B cell (primary cell): ENCODE measurements at regions not wholly inside any gene's neighbourhood (a gene's known extent, or its start where the extent isn't known, plus 50 kb on each side); places are given as distances from the start of the nearest gene placed in this dataset.
"Not testable (repeated sequence)": the region's sequence is repeated elsewhere in the genome, so short reads cannot be mapped to it uniquely, and the experiment has no call there.

Experiments used
- ATAC-seq: fragments of 200-7000 bp; cut with Tn5 transposase; one replicate; pipeline ENCODE4 v1.10.0; 2021; ENCODE audit warnings: low read depth, mild to moderate bottlenecking, moderate number of reproducible peaks, moderate library complexity
- CTCF ChIA-PET: fragments of 350-600 bp; sonication (Branson Sonifier 250); formaldehyde crosslinking; loops from one replicate; lab custom pipeline; 2021; ENCODE audit warnings: antibody characterized with exemption, inconsistent platforms; lab: Charles Lee
- POLR2A ChIA-PET: fragments of 350-600 bp; sonication (Branson Sonifier 250); formaldehyde crosslinking; loops from one replicate; lab custom pipeline; 2021; ENCODE audit warnings: antibody characterized with exemption; lab: Charles Lee
- DNase-seq: peaks from one replicate; pipeline ENCODE4 v3.0.0; 2013
- H2AFZ ChIP-seq: 2 replicates; pipeline ENCODE4 v1.6.1; 2012; ENCODE audit warnings: mild to moderate bottlenecking, low read depth, low read length; ENCODE audit not compliant: insufficient read depth, poor library complexity, severe bottlenecking
- H3K27ac ChIP-seq, 2 donors: 1 replicate in 1 of 2; 2 replicates in 1 of 2; pipeline ENCODE4 v1.5.1; 2012 to 2013; ENCODE audit warnings: low read length in 2 of 2, mild to moderate bottlenecking in 2 of 2, moderate library complexity in 1 of 2
- H3K27me3 ChIP-seq, 4 experiments: fragments of 200-600 bp in 1 of 4; sonication (generic) in 1 of 4; replicated peaks in 1 of 4; 1 replicate in 2 of 4; 2 replicates in 2 of 4; pipeline versions ENCODE4 v1.6.1 to v1.7.0; 2013 to 2016; ENCODE audit warnings: low read length in 3 of 4, mild to moderate bottlenecking in 2 of 4, mixed read lengths in 1 of 4, moderate library complexity in 1 of 4; ENCODE audit not compliant: insufficient read depth in 4 of 4, control insufficient read depth in 3 of 4; ENCODE audit errors: control extremely low read depth in 1 of 4
- H3K36me3 ChIP-seq, 2 experiments: replicated peaks in 1 of 2; 1 replicate in 1 of 2; 2 replicates in 1 of 2; pipeline versions ENCODE4 v1.6.1 to v1.7.1; 2013; ENCODE audit warnings: low read length in 1 of 2; ENCODE audit not compliant: insufficient read depth in 2 of 2, control insufficient read depth in 1 of 2; ENCODE audit errors: control extremely low read depth in 1 of 2, extremely low read depth in 1 of 2
- H3K4me1 ChIP-seq, 2 donors: fragments of 200-600 bp in 1 of 2; sonication (generic) in 1 of 2; 1 replicate in 1 of 2; 2 replicates in 1 of 2; pipeline versions ENCODE4 v1.5.1 to v1.6.1; 2013 to 2017; ENCODE audit warnings: low read length in 2 of 2; ENCODE audit not compliant: control insufficient read depth in 2 of 2, insufficient read depth in 2 of 2
- H3K4me2 ChIP-seq: replicated peaks from 2 replicates; pipeline ENCODE3; 2012; ENCODE audit warnings: mild to moderate bottlenecking, low read depth, low read length; ENCODE audit not compliant: poor library complexity, severe bottlenecking
- H3K4me3 ChIP-seq, 5 experiments: fragments of 200-600 bp in 1 of 5; sonication (generic) in 1 of 5; 1 replicate in 3 of 5; 2 replicates in 2 of 5; pipeline versions ENCODE4 v1.5.1 to v1.7.0; 2011 to 2016; ENCODE audit warnings: low read length in 4 of 5, mild to moderate bottlenecking in 4 of 5, low read depth in 2 of 5, control low read depth in 1 of 5, moderate library complexity in 1 of 5; ENCODE audit not compliant: insufficient read depth in 1 of 5; ENCODE audit errors: control extremely low read depth in 1 of 5, extremely low read depth in 1 of 5
- H3K79me2 ChIP-seq: fragments of 200-600 bp; sonication (generic); one replicate; pipeline ENCODE4 v1.6.0; 2016; ENCODE audit warnings: low read length; ENCODE audit not compliant: control insufficient read depth, insufficient read depth
- H3K9ac ChIP-seq: fragments of 200-600 bp; sonication (generic); 2 replicates; pipeline ENCODE4 v1.6.1; 2017; ENCODE audit warnings: mild to moderate bottlenecking, low read length, moderate library complexity
- H3K9me3 ChIP-seq, 3 donors: one replicate each; pipeline versions ENCODE4 v1.6.1 to v1.7.1; 2013; ENCODE audit warnings: low read length in 2 of 3; ENCODE audit not compliant: control insufficient read depth in 2 of 3, insufficient read depth in 1 of 3; ENCODE audit errors: control extremely low read depth in 1 of 3
- H4K20me1 ChIP-seq: 2 replicates; pipeline ENCODE4 v1.6.0; 2012; ENCODE audit warnings: mild to moderate bottlenecking, low read length; ENCODE audit not compliant: insufficient read depth, control insufficient read depth, poor library complexity, severe bottlenecking
- H3K27ac Mint-ChIP-seq: one replicate; pipeline ENCODE4 v1.8.0; 2021; ENCODE audit warnings: mixed read lengths
- H3K27me3 Mint-ChIP-seq: one replicate; pipeline ENCODE4 v1.8.0; 2021; ENCODE audit warnings: mixed read lengths
- H3K4me1 Mint-ChIP-seq: one replicate; pipeline ENCODE4 v1.8.0; 2021; ENCODE audit warnings: mixed read lengths
- H3K4me3 Mint-ChIP-seq: one replicate; pipeline ENCODE4 v1.8.0; 2021; ENCODE audit warnings: mixed read lengths
- H3K9me3 Mint-ChIP-seq: one replicate; pipeline ENCODE4 v1.8.0; 2022; ENCODE audit warnings: mixed read lengths; ENCODE audit not compliant: insufficient read depth
- EZH2 ChIP-seq: IDR thresholded peaks from 2 replicates; pipeline ENCODE4 v1.6.1; 2012; ENCODE audit warnings: borderline replicate concordance, low read depth, mild to moderate bottlenecking, moderate library complexity, low read length; ENCODE audit not compliant: insufficient read depth, poor library complexity, severe bottlenecking
- WGBS: methylation state at CpG from one replicate; pipeline ENCODE4 v1.1.5; 2013; ENCODE audit warnings: missing lambda C conversion rate; ENCODE audit not compliant: insufficient coverage; 5-methylcytosine and 5-hydroxymethylcytosine counted together
- intact Hi-C: fragments of 100-400 bp; cut with micrococcal nuclease; formaldehyde crosslinking; loops from one replicate; pipeline ENCODE4 v1.10.0; 2022
- TF ChIP-seq, protein P1 (sequence below): fragments of 200-600 bp; IDR thresholded peaks from one replicate; pipeline ENCODE4 v1.8.0; 2022; ENCODE audit warnings: antibody characterized with exemption, mild to moderate bottlenecking

DNA sequence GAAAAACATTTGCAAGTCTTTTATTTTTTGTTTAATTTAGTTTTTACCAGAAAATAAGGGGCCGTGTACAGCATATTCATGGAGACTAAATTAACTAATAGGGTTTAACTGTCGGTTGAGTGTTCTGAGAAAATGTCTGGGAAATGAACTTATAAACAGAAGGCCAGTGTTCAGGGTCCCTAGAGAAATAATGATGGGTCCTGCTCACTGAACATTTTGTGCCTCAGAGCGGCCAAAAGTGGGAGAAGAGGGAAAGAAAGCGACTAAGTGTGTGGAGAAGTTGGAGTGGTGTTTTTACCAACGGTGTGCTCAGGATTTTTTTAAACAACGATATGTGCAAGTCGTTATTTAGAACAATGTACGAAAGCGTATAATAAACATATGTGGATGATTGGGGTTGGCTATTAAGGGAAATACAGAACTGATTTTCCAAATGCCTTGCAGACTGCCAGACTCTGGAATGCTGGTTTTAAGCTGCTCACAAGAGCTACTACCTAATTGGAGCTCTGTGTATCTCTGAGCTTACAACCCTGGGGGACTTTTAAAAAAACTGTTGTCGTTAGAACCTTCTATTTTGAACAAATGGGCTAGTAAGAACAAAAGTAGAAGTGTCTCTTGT, 166.7 kb downstream of the SLC38A4 start:
- Histone ChIP-seq H3K4me1 (peaks cover 21 to 23% of the 10 kb centered on the region in 2 donors), H3K36me3 (no peaks in the 10 kb centered on the region), H2AFZ (no peak overlapping the region), H3K4me2 (no peak overlapping the region), H3K79me2 (no peaks in the 10 kb centered on the region), H3K9me3 (no peaks in the 10 kb centered on the region), H4K20me1 (no peaks in the 10 kb centered on the region), H3K9ac (no peak overlapping the region), H3K4me3 (no peak overlapping the region), H3K27me3 (no peaks in the 10 kb centered on the region), H3K27ac (no peak overlapping the region)
- H3K9me3 Mint-ChIP-seq = no peaks in the 10 kb centered on the region
- no peak for TF ChIP-seq EZH2
- TF ChIP-seq, protein P1, sequence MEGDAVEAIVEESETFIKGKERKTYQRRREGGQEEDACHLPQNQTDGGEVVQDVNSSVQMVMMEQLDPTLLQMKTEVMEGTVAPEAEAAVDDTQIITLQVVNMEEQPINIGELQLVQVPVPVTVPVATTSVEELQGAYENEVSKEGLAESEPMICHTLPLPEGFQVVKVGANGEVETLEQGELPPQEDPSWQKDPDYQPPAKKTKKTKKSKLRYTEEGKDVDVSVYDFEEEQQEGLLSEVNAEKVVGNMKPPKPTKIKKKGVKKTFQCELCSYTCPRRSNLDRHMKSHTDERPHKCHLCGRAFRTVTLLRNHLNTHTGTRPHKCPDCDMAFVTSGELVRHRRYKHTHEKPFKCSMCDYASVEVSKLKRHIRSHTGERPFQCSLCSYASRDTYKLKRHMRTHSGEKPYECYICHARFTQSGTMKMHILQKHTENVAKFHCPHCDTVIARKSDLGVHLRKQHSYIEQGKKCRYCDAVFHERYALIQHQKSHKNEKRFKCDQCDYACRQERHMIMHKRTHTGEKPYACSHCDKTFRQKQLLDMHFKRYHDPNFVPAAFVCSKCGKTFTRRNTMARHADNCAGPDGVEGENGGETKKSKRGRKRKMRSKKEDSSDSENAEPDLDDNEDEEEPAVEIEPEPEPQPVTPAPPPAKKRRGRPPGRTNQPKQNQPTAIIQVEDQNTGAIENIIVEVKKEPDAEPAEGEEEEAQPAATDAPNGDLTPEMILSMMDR = no peak
- CTCF ChIA-PET = interaction anchor here (1.1 to 1.2 kb wide), 2 partner anchors 534 to 586 kb away, joined by 3 to 4 read pairs; no protein-coding TSS in a partner anchor
- H3K27me3 Mint-ChIP-seq = no peaks in the 10 kb centered on the region
- ATAC-seq (no peak), DNase-seq (no peak)
- H3K4me3 Mint-ChIP-seq = no peak overlapping the region
- POLR2A ChIA-PET = no interaction called here
- H3K4me1 Mint-ChIP-seq = peaks cover 24% of the 10 kb centered on the region
- no peak overlapping the region for H3K27ac Mint-ChIP-seq
- intact Hi-C loops = no loop called here
- WGBS = 95% methylated on average over 9 of the region's 10 CpGs

DNA sequence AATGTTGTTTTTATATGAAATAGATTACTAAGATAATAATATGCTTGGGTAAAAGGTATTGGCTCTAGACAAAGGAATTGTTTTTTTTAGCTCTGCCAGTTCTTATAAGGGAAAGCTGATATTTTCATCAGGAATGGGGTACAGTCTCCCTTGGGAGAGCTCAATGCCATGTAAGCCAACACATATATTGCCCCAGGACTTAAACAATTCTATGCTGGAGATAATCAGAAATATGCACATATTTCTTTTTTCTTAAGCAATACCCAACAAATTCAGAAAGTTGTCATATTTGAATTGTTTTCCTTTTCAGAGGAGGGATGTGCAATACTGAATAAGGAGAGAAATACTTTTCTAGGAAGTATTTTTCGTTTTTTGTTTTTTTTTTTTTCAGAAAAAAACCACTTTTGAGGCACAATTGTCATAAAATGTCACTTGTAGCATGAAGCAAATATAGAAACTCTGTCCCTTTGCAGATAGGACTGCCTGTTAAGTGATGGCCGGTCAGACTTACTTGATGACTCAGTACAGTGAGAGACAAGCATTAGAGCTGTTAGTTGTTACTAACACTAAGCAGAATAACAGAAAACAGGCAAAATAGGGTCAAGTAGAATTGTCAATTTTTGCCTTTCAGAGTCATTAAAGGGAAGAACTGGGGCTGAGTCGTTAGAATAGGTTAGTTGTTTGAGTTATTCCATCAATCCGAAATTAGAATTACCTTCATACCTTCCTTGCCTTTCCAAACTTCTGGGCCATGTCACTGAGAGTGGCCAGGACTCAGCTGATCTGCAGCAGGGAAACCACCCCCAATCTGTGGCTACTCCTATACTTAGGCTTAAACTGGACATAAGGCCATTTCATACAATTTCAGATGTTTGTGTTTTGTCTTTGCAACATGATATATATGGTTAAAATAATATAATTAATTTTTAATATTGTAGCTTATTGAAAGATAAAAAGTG, 168.1 kb downstream of the SLC38A4 start:
- no peak overlapping the region for H3K27ac Mint-ChIP-seq
- Histone ChIP-seq H3K9ac (no peak overlapping the region), H3K79me2 (no peaks in the 10 kb centered on the region), H3K36me3 (no peaks in the 10 kb centered on the region), H3K27ac (no peak overlapping the region), H3K27me3 (no peaks in the 10 kb centered on the region), H2AFZ (no peak overlapping the region), H3K4me2 (no peak overlapping the region), H3K4me3 (no peak overlapping the region), H3K4me1 (peaks cover 21 to 23% of the 10 kb centered on the region in 2 donors), H4K20me1 (no peaks in the 10 kb centered on the region), H3K9me3 (no peaks in the 10 kb centered on the region)
- ChIA-PET CTCF (interaction anchor here (0.7 to 1.8 kb wide), 4 partner anchors 260 to 313 kb away, joined by 3 to 4 read pairs (median 4); no protein-coding TSS in a partner anchor), POLR2A (no interaction called here)
- H3K9me3 Mint-ChIP-seq = no peaks in the 10 kb centered on the region
- H3K4me1 Mint-ChIP-seq = peaks cover 24% of the 10 kb centered on the region
- TF ChIP-seq EZH2 = no peak
- TF ChIP-seq, protein P1 = no peak
- intact Hi-C loops = no loop called here
- no peak overlapping the region for H3K4me3 Mint-ChIP-seq
- DNase-seq (no peak), ATAC-seq (no peak)
- no peaks in the 10 kb centered on the region for H3K27me3 Mint-ChIP-seq
- no CpG with 5 or more reads among the region's 4 CpGs for WGBS

DNA sequence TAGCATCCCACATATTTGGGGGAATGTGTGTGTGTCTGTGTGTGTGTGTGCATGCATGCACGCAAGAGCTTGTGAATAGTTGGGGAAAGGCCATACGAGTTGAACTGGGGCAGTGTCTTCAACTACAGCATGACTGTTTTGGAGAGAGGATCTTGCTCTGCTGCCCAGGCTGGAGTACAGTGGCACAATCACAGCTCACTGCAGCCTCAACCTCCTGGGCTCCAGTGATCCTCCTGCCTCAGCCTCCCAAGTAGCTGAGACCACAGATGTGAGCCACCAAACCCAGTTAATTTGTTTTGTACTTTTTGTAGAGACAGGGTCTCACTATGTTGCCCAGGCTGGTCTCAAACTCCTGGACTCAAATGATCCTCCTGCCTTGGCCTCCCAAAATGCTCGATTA, 169.8 kb downstream of the SLC38A4 start:
- H3K27ac ChIP-seq, H3K27me3 ChIP-seq, POLR2A ChIA-PET: not testable (repeated sequence)

More for the DNA sequence above, 169.8 kb downstream of the SLC38A4 start:
- 96% methylated on average over 3 of the region's 3 CpGs for WGBS
- intact Hi-C loops, H3K36me3 ChIP-seq, H3K79me2 ChIP-seq, H3K9me3 Mint-ChIP-seq, H3K27me3 Mint-ChIP-seq, H3K9ac ChIP-seq, H3K27ac Mint-ChIP-seq, H2AFZ ChIP-seq, ATAC-seq, H3K4me3 ChIP-seq, H3K4me2 ChIP-seq, H3K9me3 ChIP-seq, DNase-seq, H3K4me3 Mint-ChIP-seq, H4K20me1 ChIP-seq: not testable (repeated sequence)
- CTCF ChIA-PET = interaction anchor here (1.8 kb wide), 1 partner anchor 272 kb away, joined by 4 read pairs; no protein-coding TSS in a partner anchor
- H3K4me1 ChIP-seq = peaks cover 13 to 18% of the 10 kb centered on the region in 2 donors
- peaks cover 18% of the 10 kb centered on the region for H3K4me1 Mint-ChIP-seq
